Progenitor cell of endocrine pancreas (in vitro differentiated cells): ENCODE measurements at regions not wholly inside any gene's neighbourhood (a gene's known extent, or its start where the extent isn't known, plus 50 kb on each side); places are given as distances from the start of the nearest gene placed in this dataset.
"Not testable (repeated sequence)": the region's sequence is repeated elsewhere in the genome, so short reads cannot be mapped to it uniquely, and the experiment has no call there.

Experiments
- DNase-seq: peaks from one replicate; pipeline ENCODE4 v3.0.0; 2021; ENCODE audit warnings: low spot score; ENCODE audit not compliant: unreplicated experiment
- H3K27ac Mint-ChIP-seq: 2 replicates; pipeline ENCODE4 v1.8.0; 2021; ENCODE audit warnings: mild to moderate bottlenecking, moderate library complexity, mixed read lengths
- H3K27me3 Mint-ChIP-seq: 2 replicates; pipeline ENCODE4 v1.8.0; 2021; ENCODE audit warnings: mixed read lengths
- H3K36me3 Mint-ChIP-seq: 2 replicates; pipeline ENCODE4 v1.8.0; 2022; ENCODE audit warnings: mixed read lengths; ENCODE audit not compliant: insufficient read depth
- H3K4me1 Mint-ChIP-seq: 2 replicates; pipeline ENCODE4 v1.8.0; 2021; ENCODE audit warnings: low read depth, mixed read lengths
- H3K4me3 Mint-ChIP-seq: 2 replicates; pipeline ENCODE4 v1.8.0; 2021; ENCODE audit warnings: low read depth, mild to moderate bottlenecking, moderate library complexity, mixed read lengths
- H3K9me3 Mint-ChIP-seq: 2 replicates; pipeline ENCODE4 v1.8.0; 2021; ENCODE audit warnings: low read depth, mixed read lengths
- TF ChIP-seq, protein P1 (sequence below): fragments of 200-600 bp; sonication (generic); IDR thresholded peaks from one replicate; pipeline ENCODE4 v1.5.0; 2021; ENCODE audit warnings: antibody characterized with exemption, mild to moderate bottlenecking; ENCODE audit not compliant: unreplicated experiment

DNA sequence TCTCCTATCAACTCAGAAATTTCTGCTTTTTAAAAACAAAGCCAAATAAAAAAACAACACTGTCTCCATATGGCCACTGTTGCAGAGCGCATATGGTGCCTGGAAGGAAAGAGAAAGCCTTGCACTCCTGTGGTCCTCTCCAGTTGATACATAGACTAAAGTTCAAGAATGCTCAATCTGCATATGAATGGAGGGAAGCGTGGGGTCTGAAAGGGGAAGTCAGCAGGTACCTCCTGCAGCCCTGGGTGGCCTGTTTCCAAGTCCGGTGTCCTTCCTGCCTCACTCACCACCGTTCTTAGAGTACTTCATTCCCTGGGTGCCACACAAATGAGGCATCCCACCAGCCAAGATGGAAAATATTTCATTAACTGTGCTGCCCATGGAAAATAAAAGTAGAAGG, 138.3 kb upstream of the PALS2 start:
- Mint-ChIP-seq H3K9me3 (no peaks in the 10 kb centered on the region), H3K27me3 (no peaks in the 10 kb centered on the region), H3K36me3 (no peaks in the 10 kb centered on the region), H3K27ac (no peak overlapping the region), H3K4me1 (peaks cover 4% of the 10 kb centered on the region), H3K4me3 (no peak overlapping the region)
- TF ChIP-seq, protein P1, sequence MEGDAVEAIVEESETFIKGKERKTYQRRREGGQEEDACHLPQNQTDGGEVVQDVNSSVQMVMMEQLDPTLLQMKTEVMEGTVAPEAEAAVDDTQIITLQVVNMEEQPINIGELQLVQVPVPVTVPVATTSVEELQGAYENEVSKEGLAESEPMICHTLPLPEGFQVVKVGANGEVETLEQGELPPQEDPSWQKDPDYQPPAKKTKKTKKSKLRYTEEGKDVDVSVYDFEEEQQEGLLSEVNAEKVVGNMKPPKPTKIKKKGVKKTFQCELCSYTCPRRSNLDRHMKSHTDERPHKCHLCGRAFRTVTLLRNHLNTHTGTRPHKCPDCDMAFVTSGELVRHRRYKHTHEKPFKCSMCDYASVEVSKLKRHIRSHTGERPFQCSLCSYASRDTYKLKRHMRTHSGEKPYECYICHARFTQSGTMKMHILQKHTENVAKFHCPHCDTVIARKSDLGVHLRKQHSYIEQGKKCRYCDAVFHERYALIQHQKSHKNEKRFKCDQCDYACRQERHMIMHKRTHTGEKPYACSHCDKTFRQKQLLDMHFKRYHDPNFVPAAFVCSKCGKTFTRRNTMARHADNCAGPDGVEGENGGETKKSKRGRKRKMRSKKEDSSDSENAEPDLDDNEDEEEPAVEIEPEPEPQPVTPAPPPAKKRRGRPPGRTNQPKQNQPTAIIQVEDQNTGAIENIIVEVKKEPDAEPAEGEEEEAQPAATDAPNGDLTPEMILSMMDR, result no peak
- DNase-seq, result no peak

DNA sequence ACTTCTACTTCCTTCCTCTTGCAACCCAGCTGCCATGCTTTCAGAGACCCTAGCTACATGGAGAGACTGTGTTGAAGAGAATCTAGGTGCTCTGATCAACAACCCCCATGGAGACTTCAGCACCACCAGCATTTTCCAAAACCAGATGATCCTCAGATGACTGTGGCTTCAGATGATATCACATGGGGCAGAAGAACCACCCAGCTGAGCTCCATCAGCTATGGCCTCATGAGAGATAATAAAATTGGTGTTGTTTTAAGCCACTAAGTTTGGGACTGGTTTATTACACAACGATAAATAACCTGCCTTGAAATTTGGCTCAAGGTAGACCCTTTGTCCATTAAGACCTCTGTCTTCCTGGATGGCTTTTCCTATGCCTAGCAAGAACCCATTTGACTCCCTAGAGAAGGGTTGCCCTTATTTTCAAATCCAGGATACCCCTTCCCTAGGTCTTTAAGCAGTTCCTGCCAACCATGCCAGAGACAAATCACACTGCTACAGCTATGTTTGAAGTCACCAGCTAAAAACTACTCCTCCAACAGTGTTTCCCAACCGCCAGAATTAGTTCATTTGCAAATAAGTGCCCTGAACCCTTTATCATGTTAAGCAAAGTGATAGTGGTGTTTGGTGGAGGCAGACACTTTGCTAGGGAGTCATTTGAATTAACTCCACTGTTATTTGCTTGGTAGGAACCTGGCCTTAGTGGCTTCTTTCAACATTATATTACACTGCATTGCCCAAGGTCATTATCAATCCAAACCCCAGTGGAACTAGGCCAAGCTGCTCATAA, 136.9 kb upstream of the PALS2 start:
- TF ChIP-seq, protein P1, result no peak
- no peak for DNase-seq
- Mint-ChIP-seq H3K4me1 (peaks cover 4% of the 10 kb centered on the region), H3K9me3 (no peaks in the 10 kb centered on the region), H3K27me3 (no peaks in the 10 kb centered on the region), H3K36me3 (no peaks in the 10 kb centered on the region), H3K27ac (no peak overlapping the region), H3K4me3 (no peak overlapping the region)

DNA sequence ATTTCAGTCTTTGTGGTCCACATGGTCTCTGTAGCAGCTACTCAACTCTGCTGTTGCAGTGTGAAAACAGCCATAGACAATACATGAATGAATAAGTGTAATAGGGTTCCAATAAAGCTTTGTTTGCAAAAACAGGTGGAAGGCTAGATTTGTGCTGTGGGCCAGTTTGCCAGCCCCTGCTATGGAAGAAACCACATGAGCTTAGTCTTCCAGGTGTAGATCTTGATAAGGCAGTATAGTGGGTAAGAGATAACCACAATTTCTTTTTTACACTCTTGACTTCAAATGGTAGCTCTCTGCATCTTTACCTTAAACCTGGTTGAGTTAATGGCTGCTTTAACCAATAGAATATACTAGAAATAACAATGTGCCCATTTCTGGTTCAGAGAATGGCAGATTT, 135.0 kb upstream of the PALS2 start:
- Mint-ChIP-seq H3K27me3 (no peaks in the 10 kb centered on the region), H3K36me3 (no peaks in the 10 kb centered on the region), H3K4me3 (no peak overlapping the region), H3K4me1 (peaks cover 4% of the 10 kb centered on the region), H3K9me3 (no peaks in the 10 kb centered on the region), H3K27ac (no peak overlapping the region)
- no peak for DNase-seq
- TF ChIP-seq, protein P1, result no peak

- H3K36me3 Mint-ChIP-seq, H3K4me1 Mint-ChIP-seq, H3K9me3 Mint-ChIP-seq, DNase-seq, H3K27me3 Mint-ChIP-seq, H3K4me3 Mint-ChIP-seq, H3K27ac Mint-ChIP-seq: not testable (repeated sequence)
These were observed 134.1 kb upstream of the PALS2 start for GRCh38 chr7:24439104-24439503.

DNA sequence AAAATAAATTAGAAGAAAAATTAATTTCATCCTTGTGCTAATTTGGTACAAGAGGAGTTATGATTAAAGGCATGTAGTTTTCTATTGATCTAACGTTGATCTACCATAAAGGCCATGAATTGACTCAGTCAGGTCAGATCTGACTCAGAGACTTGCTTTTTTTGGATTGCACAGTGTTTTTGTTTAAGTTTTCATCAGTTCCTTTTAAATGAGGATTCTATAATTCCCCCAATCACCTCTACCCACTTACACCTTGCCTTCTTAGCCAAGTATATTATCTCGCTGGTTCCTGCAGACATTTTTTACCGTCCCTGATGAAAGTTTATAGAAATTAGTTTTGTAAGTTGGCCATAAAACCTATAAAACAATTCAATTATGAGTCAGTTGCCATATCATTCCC, 132.4 kb upstream of the PALS2 start:
- Mint-ChIP-seq H3K27ac (no peak overlapping the region), H3K4me3 (no peak overlapping the region), H3K4me1 (no peaks in the 10 kb centered on the region), H3K36me3 (no peaks in the 10 kb centered on the region), H3K27me3 (no peaks in the 10 kb centered on the region), H3K9me3 (no peaks in the 10 kb centered on the region)
- DNase-seq, result no peak
- TF ChIP-seq, protein P1, result no peak
